Cerebellar cortex (tissue), 1 donor: ENCODE measurements at regions not wholly inside any gene's neighbourhood (a gene's known extent, or its start where the extent isn't known, plus 50 kb on each side); places are given as distances from the start of the nearest gene placed in this dataset.

Experiments
- DNase-seq: peaks from one replicate; pipeline ENCODE4 v3.0.0-alpha.2; 2015; ENCODE audit warnings: low spot score

GRCh38 chr7:54847921-54848320 is 88.9 kb upstream of the SEC61G start:
- DNase-seq = no peak

DNA sequence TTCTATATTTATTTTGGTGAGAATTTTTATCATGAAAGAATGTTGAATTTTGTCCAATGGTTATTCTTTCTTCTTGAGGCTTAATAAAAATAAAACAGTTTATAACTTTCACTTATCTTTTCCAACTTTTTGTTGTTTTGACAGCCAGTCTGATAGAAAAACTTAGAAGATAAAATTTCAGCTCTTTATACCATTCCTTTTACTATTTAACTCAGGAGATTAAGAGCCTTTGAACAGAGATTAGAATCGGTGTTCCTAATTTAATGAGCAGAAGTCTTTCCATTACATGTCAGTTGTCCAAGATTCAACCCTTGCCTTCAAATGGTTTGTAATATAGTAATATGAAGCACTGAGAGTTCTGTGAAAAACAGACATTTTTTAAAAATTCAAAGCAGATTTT is 97.8 kb upstream of the SEC61G start:
- no peak for DNase-seq

- DNase-seq = no peak
Observed at GRCh38 chr7:54857294-54857693, 98.3 kb upstream of the SEC61G start.

- DNase-seq = no peak
Observed at GRCh38 chr7:54858008-54858692, 99.1 kb upstream of the SEC61G start.

- no peak for DNase-seq
Observed at GRCh38 chr7:54859066-54859465, 100.1 kb upstream of the SEC61G start.

DNA sequence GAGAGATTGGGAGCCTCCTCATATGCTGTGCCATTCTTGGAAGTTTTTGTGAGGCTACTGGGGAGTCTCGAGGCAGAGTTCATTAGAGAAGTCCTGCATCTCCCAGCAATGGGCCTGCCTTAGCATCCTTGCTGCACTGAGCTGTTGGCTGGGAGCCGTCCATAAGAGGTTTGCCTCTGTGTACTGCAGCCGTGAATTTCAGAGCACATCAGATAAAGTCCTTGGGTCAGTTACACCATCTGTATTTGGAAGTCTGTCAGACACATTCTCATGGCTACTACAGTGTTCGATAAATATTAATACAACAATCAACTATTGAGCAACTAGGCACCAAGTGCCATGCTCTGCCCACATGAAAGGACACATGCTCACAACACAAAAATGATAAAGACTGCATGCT is 100.5 kb upstream of the SEC61G start:
- DNase-seq = no peak

- no peak for DNase-seq
Observed at GRCh38 chr7:54860003-54860775, 101.2 kb upstream of the SEC61G start.

DNA sequence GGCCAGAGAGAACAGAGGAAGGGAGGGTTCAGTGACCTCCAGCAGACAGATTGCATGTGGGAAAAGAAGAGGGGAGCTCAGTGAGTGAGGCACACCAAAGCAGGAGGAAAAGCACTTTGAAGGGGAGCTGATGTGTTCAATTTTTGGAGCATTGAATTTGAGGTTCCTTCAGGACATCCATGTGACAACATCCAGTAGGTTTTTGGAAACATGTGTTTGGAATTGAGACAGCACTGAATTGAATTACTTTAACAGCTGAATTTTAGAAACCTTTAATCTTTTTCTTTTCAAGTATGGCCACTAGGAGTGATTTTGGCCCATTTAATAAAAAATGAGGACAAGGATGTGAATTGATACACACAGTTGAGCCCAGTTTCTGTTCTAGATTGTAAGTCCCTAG is 101.8 kb upstream of the SEC61G start:
- no peak for DNase-seq

- DNase-seq = no peak
Observed at GRCh38 chr7:54864663-54865062, 105.7 kb upstream of the SEC61G start.

GRCh38 chr7:54869523-54869922 is 110.5 kb upstream of the SEC61G start:
- no peak for DNase-seq

DNA sequence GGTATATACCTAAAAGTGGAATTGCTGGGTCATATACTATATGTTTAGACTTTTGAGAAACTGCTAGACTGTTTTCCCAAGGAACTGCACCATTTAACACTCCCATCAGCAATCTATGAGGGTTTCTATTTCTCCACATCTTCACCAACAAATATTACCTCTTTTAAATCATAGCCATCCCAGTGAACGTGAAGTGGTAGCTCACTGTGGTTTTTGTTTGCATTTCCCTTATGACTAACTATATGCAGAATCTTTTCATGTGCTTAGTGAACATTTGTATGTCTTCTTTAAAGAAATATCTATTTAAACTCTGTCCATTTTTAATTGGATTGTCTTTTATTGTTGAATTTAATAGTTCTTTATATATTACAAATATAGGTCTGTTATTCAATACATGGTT is 115.8 kb upstream of the SEC61G start:
- no peak for DNase-seq

DNA sequence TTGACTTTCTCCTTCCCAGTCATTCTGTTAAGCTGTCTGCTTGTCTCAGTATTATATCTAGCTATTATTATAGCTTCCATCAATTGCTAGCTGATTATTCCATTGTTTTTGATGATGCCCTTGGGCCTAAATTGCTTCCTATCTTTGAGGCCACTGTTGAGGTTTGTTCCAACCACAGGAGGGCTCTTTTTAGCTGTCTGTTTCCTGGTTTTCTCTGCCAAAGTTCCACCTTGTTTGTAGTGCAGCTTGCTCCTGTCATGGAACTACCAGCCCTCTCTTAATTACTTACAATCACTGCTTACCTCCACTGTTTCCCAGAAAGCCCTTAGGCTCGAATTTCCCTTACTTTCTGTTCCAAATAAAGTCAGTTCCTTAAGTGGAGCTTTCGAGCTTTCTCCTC is 118.7 kb upstream of the SEC61G start:
- DNase-seq = no peak

GRCh38 chr7:54878339-54878738 is 119.3 kb upstream of the SEC61G start:
- no peak for DNase-seq

- DNase-seq = no peak
Observed at GRCh38 chr7:54879776-54880175, 120.8 kb upstream of the SEC61G start.

GRCh38 chr7:54880326-54880989 is 121.4 kb upstream of the SEC61G start:
- no peak for DNase-seq

DNA sequence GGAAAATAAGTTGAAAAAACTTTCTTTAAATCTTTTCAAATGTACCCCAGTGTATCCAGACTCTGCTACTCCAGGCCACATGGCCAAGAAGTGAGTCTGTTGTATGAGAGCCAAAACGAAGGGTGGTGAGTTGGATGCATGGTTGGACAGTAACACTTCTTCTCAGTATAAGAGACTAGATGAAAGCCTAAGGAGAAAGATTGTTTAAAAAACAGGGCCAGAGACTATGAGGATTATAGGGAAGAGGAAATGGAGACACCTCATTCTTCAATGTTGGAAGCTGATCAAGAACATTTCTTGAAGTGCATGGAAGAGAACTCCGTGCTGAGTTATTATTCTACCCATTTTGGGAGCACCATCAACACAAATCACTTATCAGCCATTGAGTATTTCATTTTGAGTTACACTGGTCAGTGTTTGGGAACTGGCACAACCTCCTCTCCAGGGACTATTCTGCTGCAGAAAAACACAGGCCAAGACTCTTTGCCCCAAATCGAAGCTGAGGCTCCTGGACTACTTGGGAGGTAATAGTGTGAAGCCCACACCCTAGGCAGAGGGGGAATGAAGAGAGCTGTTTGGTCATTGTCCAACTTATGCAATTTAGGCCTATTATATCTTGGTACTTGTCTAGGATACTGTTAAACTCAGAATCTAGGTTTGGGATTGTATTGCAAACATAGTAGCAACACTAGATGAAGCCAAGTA is 123.0 kb upstream of the SEC61G start:
- no peak for DNase-seq

GRCh38 chr7:54882694-54883093 is 123.7 kb upstream of the SEC61G start:
- no peak for DNase-seq

- no peak for DNase-seq
Observed at GRCh38 chr7:54883576-54883975, 124.6 kb upstream of the SEC61G start.

GRCh38 chr7:54885285-54885684 is 126.3 kb upstream of the SEC61G start:
- DNase-seq = no peak

GRCh38 chr7:54888067-54888733 is 129.2 kb upstream of the SEC61G start:
- DNase-seq = peak; percentile 17

DNA sequence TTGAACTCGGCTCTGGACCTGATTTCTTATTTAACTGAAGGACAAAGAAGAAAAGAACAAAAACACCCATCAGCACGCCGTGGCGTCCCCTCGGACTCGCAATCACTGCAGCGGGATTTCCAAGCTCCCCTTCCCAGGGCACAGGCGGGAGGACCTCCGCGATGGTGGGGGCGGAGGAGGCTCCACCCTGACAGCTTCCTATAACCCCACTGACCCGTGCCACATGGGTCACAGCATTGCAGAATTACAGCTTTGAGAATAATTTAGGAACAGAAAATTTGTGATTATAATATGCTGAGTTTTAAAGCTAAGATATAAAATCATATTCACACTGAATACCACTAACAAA is 129.7 kb upstream of the SEC61G start:
- DNase-seq = no peak

GRCh38 chr7:54897891-54898290 is 120.9 kb upstream of the EGFR start:
- DNase-seq = no peak
